ENCODE measurements at regions not wholly inside any gene's neighbourhood (a gene's known extent, or its start where the extent isn't known, plus 50 kb on each side); places are given as distances from the start of the nearest gene placed in this dataset.

- ATAC-seq (no peak), DNase-seq (no peak)
- no peak overlapping the region for H3K27ac ChIP-seq
- TF ChIP-seq CTCF (IDR thresholded peaks at IDR 0.05), result no peak
- TF ChIP-seq POLR2A (IDR thresholded peaks at IDR 0.05), result no peak
- no peaks in the 10 kb centered on the region for H3K4me1 ChIP-seq
- no peaks in the 10 kb centered on the region for H3K9me3 ChIP-seq
- 64% methylated on average over 3 of the region's 3 CpGs for WGBS (ENCODE audit: insufficient coverage, low coverage, low lambda C conversion rate, missing lambda C conversion rate)
- H3K4me3 ChIP-seq, result no peak overlapping the region
- no peaks in the 10 kb centered on the region for H3K27me3 ChIP-seq
- intact Hi-C loops (cut with DNase I), result no loop called here
- H3K36me3 ChIP-seq, result no peaks in the 10 kb centered on the region
Measured at GRCh38 chr5:133756036-133756435, 143.7 kb upstream of the FSTL4 start.

DNA sequence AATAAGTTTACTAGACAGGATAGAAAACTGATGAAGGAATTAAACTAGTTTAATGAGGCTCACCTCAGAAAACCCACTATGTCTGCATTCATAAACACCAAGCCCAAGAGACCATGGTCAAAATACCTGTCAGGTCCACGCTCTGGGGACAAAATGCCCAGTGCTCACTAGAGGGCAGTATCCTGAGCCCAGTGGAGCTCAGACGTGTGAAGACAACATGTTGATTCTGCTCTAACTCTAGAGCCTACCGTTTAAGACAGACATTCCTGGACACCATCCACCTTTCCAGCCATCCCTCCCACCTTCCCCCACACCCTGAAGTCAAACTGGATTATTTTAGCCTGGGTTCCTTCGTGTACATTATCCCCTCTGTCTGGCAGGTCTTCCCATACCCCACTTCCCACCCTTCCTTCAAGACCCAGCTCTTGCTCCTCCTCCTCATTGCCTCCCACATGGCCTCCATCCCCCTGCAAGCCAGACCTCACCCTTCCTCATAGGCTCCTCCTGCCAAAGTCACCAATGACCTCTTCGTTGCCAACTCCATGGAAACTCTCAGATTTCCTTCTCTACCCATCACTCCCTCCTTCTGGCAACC is 142.3 kb upstream of the FSTL4 start:
- Histone ChIP-seq H3K27me3 (no peaks in the 10 kb centered on the region), H3K27ac (no peak overlapping the region), H3K4me1 (no peaks in the 10 kb centered on the region), H3K9me3 (no peaks in the 10 kb centered on the region), H3K4me3 (no peak overlapping the region), H3K36me3 (no peaks in the 10 kb centered on the region)
- WGBS (ENCODE audit: insufficient coverage, low coverage, low lambda C conversion rate, missing lambda C conversion rate), result 20% methylated on average over 5 of the region's 5 CpGs
- DNase-seq (peak in 1 of 3 donors; percentile 27), ATAC-seq (peak; percentile 79 to 93 (median 88))
- no peak for TF ChIP-seq POLR2A (IDR thresholded peaks at IDR 0.05)
- TF ChIP-seq CTCF (IDR thresholded peaks at IDR 0.05), result peak; percentile 57 to 80 (median 68)
- intact Hi-C loops (cut with DNase I), result no loop called here

DNA sequence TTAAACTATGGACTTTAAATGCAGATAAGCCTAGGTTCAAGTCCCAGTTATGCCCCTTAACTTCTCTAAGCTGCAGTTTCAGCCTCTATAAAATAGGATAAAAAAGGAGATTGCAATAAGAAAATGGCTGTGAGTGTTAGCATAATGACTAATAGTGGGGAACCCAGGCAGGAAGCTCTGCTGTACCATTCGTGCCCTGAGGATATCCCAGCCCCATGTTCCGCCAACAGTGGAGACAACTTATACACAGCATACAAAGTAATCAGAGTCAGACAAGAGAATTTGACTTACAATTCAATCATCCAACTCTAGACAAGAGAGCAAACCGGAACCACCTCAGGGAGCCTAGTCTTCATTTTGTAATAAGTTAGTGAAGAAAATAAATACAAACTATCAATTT is 141.5 kb upstream of the FSTL4 start:
- intact Hi-C loops (cut with DNase I), result no loop called here
- Histone ChIP-seq H3K27ac (no peak overlapping the region), H3K27me3 (no peaks in the 10 kb centered on the region), H3K4me1 (no peaks in the 10 kb centered on the region), H3K9me3 (no peaks in the 10 kb centered on the region), H3K4me3 (no peak overlapping the region), H3K36me3 (no peaks in the 10 kb centered on the region)
- no peak for DNase-seq
- TF ChIP-seq POLR2A (IDR thresholded peaks at IDR 0.05) (no peak), CTCF (IDR thresholded peaks at IDR 0.05) (no peak)
- ATAC-seq, result peak in 1 of 4 donors; percentile 34
- 71% methylated on average over 3 of the region's 3 CpGs for WGBS (ENCODE audit: insufficient coverage, low coverage, low lambda C conversion rate, missing lambda C conversion rate)

DNA sequence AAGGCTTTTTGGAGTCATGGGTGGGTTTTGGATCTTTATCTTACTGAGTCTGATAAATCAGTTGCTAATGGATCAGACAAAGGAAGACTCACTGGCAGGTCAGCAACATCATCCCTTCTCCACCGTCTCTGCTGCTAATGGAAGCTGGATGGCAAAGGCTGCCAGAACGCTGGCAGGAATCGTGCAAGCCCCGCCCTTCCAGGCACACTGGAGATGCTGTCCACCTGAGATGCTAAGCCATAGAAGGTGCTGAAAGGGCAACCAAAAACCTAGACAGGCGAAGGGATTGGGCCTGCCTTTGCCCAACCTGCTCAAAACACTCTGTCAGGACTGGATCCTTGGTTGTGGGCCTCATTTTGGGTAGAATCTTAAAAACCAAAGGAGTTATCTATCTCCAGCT is 139.5 kb upstream of the FSTL4 start:
- H3K4me1 ChIP-seq, result no peaks in the 10 kb centered on the region
- no peak for TF ChIP-seq CTCF (IDR thresholded peaks at IDR 0.05)
- TF ChIP-seq POLR2A (IDR thresholded peaks at IDR 0.05), result no peak
- 80% methylated on average over 2 of the region's 5 CpGs for WGBS (ENCODE audit: insufficient coverage, low coverage, low lambda C conversion rate, missing lambda C conversion rate)
- no peaks in the 10 kb centered on the region for H3K9me3 ChIP-seq
- no peak for DNase-seq
- no peak for ATAC-seq
- H3K4me3 ChIP-seq, result no peak overlapping the region
- no peaks in the 10 kb centered on the region for H3K27me3 ChIP-seq
- H3K27ac ChIP-seq, result no peak overlapping the region
- intact Hi-C loops (cut with DNase I), result no loop called here
- no peaks in the 10 kb centered on the region for H3K36me3 ChIP-seq

- Histone ChIP-seq H3K27ac (no peak overlapping the region), H3K36me3 (no peaks in the 10 kb centered on the region), H3K9me3 (no peaks in the 10 kb centered on the region), H3K4me1 (no peaks in the 10 kb centered on the region), H3K27me3 (no peaks in the 10 kb centered on the region), H3K4me3 (no peak overlapping the region)
- ATAC-seq (no peak), DNase-seq (no peak)
- no peak for TF ChIP-seq CTCF (IDR thresholded peaks at IDR 0.05)
- TF ChIP-seq POLR2A (IDR thresholded peaks at IDR 0.05), result no peak
- WGBS (ENCODE audit: insufficient coverage, low coverage, low lambda C conversion rate, missing lambda C conversion rate), result 72% methylated on average over 7 of the region's 7 CpGs
- intact Hi-C loops (cut with DNase I), result no loop called here
Measured at GRCh38 chr5:133751421-133751820, 139.1 kb upstream of the FSTL4 start.

Data from right lobe of liver (tissue), 6 donors.